Activated naive CD8-positive, alpha-beta T cell treated with anti-CD3 and anti-CD28 coated beads, Interleukin-2, amount 10 ng/mL, durations not matched to agents 7 days and 5 days (primary cell): ENCODE measurements at regions not wholly inside any gene's neighbourhood (a gene's known extent, or its start where the extent isn't known, plus 50 kb on each side); places are given as distances from the start of the nearest gene placed in this dataset.

Experiments used
- ATAC-seq: fragments of 150-1000 bp; cut with Tn5 transposase; one replicate; pipeline ENCODE4 v1.10.0; 2021; ENCODE audit warnings: low read depth, moderate library complexity
- POLR2A ChIA-PET: fragments of 350-600 bp; sonication (Branson Sonifier 250); formaldehyde crosslinking; loops from one replicate; lab custom pipeline; 2021; ENCODE audit warnings: antibody characterized with exemption; lab: Charles Lee
- DNase-seq: peaks from one replicate; pipeline ENCODE4 v3.0.0; 2021
- H3K27ac Mint-ChIP-seq: one replicate; pipeline ENCODE4 v1.8.0; 2022; ENCODE audit warnings: mild to moderate bottlenecking, mixed read lengths
- H3K27me3 Mint-ChIP-seq: one replicate; pipeline ENCODE4 v1.8.0; 2022; ENCODE audit warnings: mild to moderate bottlenecking, moderate library complexity, mixed read lengths
- H3K36me3 Mint-ChIP-seq: one replicate; pipeline ENCODE4 v1.8.0; 2021; ENCODE audit warnings: mild to moderate bottlenecking, mixed read lengths
- H3K4me1 Mint-ChIP-seq: one replicate; pipeline ENCODE4 v1.8.0; 2021; ENCODE audit warnings: mixed read lengths
- H3K4me3 Mint-ChIP-seq: one replicate; pipeline ENCODE4 v1.8.0; 2022; ENCODE audit warnings: mild to moderate bottlenecking, moderate library complexity, mixed read lengths
- H3K9me3 Mint-ChIP-seq: one replicate; pipeline ENCODE4 v1.8.0; 2021; ENCODE audit warnings: mixed read lengths

DNA sequence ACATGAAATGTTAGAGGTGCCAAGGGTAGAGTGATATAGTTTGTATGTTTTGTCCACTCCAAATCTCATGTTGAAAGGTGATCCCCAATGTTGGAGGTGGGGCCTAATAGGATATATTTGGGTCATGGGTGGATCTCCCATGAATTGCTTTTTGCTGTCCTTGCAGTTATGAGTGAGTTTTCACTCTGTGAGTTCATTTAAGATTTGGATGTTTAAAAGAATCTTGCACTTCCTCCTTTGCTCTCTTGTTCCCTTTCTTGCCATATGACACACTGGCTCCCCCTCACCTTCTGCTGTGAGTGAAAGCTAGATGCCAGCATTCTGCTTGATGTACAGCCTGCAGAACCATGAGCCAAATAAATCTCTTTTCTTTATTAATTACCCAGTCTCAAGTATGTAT is 269.2 kb downstream of the ZWINT start:
- ATAC-seq (no peak), DNase-seq (no peak)
- H3K4me3 Mint-ChIP-seq: no peak overlapping the region
- no peaks in the 10 kb centered on the region for H3K36me3 Mint-ChIP-seq
- peaks cover 9% of the 10 kb centered on the region for H3K9me3 Mint-ChIP-seq
- H3K27me3 Mint-ChIP-seq: no peaks in the 10 kb centered on the region
- no peak overlapping the region for H3K27ac Mint-ChIP-seq
- no peaks in the 10 kb centered on the region for H3K4me1 Mint-ChIP-seq
- POLR2A ChIA-PET: no interaction called here

DNA sequence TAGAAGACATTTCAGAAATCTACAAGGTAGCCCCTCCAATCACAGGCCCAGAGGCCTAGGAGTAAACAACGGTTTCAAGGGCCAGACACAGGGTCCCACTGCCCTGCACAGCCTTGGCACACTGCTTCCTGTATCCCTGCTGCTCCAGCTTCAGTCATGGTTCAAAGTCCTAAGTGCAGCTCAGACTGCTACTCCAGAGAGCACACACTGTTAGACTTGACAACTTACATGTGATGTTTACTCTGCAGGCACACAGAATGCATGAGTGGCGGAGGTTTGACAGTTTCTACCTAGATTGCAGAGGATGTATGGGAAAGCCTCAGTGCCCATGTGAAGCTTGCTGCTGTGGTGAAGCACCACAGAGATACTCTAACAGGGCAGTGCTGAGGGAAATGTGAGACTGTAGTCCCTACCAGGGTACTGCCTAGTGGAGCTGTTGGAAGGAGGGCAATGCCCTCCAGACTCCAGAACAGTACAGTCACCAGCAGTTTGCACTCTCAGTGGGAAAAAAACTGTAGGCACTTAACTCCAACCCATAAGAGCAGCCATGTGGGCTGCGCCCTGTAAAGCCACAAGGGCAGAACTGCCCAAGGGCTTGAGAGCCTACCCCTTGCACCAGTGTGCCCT is 270.0 kb downstream of the ZWINT start:
- Mint-ChIP-seq H3K36me3 (no peaks in the 10 kb centered on the region), H3K4me1 (no peaks in the 10 kb centered on the region), H3K27ac (no peak overlapping the region), H3K27me3 (no peaks in the 10 kb centered on the region), H3K9me3 (peaks cover 5% of the 10 kb centered on the region), H3K4me3 (no peak overlapping the region)
- POLR2A ChIA-PET: no interaction called here
- ATAC-seq (no peak), DNase-seq (no peak)

DNA sequence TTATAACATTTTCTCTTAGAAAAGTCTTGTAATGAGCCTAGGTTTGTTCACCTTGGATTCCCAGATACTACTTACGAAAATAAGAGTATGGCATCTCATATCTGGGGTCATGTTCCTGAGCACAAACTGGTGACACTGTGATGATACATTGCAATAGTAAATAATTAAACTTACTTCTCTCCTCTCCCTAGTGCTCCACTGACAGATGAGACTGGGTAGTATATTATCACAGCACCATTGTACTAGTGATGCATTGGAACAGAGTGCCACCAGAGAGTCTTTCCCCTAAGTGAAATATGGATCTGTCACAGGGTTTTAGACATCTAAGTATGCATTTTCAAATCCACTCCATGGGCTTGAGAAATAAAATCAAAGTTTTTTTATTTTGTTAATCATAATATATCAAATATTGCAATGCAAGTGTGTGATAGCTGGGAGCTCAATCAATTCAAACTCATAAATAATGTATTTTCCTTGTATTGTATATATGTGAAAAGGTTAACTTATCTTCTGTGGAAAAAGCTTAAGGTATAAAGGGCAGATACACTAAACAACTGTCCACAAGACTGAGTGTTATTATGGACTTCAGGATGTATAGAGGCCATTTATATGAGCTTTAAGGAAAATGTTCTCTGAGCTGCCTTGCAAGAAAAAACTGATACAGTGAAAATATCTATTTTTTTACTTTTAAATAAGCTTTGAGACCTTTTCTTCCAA is 275.5 kb downstream of the ZWINT start:
- POLR2A ChIA-PET: no interaction called here
- ATAC-seq: no peak
- no peaks in the 10 kb centered on the region for H3K36me3 Mint-ChIP-seq
- no peaks in the 10 kb centered on the region for H3K4me1 Mint-ChIP-seq
- DNase-seq: no peak
- H3K4me3 Mint-ChIP-seq: no peak overlapping the region
- peaks cover 10% of the 10 kb centered on the region for H3K9me3 Mint-ChIP-seq
- H3K27me3 Mint-ChIP-seq: no peaks in the 10 kb centered on the region
- no peak overlapping the region for H3K27ac Mint-ChIP-seq

- ATAC-seq (no peak), DNase-seq (no peak)
- Mint-ChIP-seq H3K4me3 (no peak overlapping the region), H3K4me1 (no peaks in the 10 kb centered on the region), H3K27me3 (no peaks in the 10 kb centered on the region), H3K36me3 (no peaks in the 10 kb centered on the region), H3K9me3 (peaks cover 12% of the 10 kb centered on the region), H3K27ac (no peak overlapping the region)
- POLR2A ChIA-PET: no interaction called here
Measured at GRCh38 chr10:56082169-56082568, 278.9 kb downstream of the ZWINT start.

DNA sequence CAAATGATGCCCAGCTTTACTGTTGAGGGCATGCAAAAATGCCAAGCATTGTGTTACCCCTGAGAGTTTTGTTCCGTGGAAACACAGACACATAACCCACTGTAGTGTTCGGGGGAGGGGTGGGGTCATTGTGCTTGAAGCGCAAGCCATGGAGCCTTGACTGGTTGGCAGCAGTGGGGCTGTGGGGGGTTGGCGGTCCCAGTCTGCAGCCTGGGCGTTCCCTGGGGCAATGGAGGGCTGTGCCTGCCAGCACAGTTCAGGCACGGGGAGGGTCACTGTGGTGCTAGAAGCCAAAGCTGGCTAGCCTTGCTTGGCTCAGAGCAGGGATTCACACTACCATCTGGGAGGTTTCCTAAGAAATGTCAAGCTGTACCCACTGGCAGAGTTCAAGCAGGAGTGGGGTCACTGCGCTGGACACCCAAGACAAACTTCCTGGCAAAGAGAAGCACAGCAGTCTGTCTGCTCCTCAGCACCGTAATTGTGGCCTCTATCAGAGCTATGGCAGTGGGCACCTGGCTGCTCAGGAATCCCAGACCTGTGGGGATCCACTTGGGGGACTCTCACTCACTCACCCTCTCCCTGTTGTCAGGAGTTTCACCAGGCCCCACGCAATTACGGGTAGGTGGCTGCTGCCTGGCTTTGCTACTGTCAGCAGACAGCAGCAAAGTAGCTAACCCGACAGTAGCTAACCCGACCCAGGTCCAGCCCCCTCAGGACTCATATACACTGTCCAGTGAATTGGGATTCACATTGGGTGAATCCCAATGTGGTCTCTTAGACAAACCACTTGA is 292.4 kb downstream of the ZWINT start:
- Mint-ChIP-seq H3K4me3 (no peak overlapping the region), H3K27ac (no peak overlapping the region), H3K27me3 (no peaks in the 10 kb centered on the region), H3K9me3 (peaks cover 10% of the 10 kb centered on the region), H3K4me1 (no peaks in the 10 kb centered on the region), H3K36me3 (no peaks in the 10 kb centered on the region)
- ATAC-seq (no peak), DNase-seq (no peak)
- POLR2A ChIA-PET: no interaction called here

DNA sequence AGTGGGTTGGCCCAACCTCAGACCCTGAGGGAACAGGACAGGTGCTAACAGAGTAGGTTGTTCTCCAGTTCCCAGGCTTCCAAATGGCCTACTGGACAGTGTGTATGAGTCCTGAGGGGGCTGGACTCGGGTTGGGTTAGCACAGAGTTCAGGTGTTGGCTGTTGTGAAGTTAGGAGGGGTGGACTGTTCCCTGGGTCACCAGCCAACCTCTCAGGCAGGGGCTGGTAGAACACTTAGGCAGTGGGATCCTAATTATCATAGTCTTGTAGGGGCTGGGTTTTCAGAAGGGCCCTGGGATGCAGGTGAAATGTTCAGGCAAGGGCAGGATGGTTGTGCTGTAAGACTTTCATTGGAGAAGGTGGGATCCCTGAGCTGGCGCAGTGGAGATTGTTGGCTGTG is 293.0 kb downstream of the ZWINT start:
- POLR2A ChIA-PET: no interaction called here
- Mint-ChIP-seq H3K4me3 (no peak overlapping the region), H3K4me1 (no peaks in the 10 kb centered on the region), H3K36me3 (no peaks in the 10 kb centered on the region), H3K27ac (no peak overlapping the region), H3K27me3 (no peaks in the 10 kb centered on the region), H3K9me3 (peaks cover 10% of the 10 kb centered on the region)
- DNase-seq (no peak), ATAC-seq (no peak)

DNA sequence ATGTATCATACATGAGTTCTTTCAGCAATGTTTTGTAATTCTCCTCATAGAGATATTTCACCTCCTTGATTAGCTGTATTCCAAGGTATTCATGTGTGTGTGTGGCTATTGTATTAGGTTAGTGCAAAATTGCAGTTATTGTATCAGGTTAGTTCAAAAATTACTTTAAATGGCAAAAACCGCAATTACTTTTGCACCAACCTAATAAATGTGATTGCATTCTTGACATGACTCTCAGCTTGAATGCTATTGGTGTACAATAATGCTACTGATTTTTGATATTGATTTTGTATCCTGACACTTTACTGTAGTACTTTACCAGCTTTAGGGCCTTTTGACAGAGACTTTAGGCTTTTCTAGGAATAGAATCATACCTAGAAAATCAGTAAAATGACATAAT is 297.4 kb downstream of the ZWINT start:
- no peak overlapping the region for H3K27ac Mint-ChIP-seq
- DNase-seq (no peak), ATAC-seq (no peak)
- H3K4me1 Mint-ChIP-seq: no peaks in the 10 kb centered on the region
- peaks cover 7% of the 10 kb centered on the region for H3K9me3 Mint-ChIP-seq
- no peak overlapping the region for H3K4me3 Mint-ChIP-seq
- POLR2A ChIA-PET: no interaction called here
- H3K36me3 Mint-ChIP-seq: no peaks in the 10 kb centered on the region
- H3K27me3 Mint-ChIP-seq: no peaks in the 10 kb centered on the region

GRCh38 chr10:56057860-56058259 is 303.2 kb downstream of the ZWINT start:
- no peaks in the 10 kb centered on the region for H3K4me1 Mint-ChIP-seq

DNA sequence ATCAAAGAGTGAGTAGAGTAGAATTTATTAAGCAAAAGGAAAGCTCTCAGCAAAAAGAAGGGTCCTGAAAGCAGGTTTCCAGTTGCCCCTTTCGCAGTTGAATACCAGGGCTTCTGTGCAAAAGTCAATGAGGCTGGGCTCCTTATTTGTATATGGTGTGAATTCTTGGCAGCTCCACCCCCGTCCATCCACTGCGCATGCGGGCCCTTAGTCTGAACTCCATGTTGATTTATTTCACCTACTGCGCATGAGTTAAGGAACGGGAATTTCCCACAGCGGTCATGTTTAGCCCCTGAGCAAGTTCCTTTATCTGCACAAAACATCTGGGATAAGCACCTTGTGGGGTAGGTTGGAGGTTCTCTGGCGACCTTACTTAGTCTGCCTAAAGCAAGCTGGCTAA is 325.6 kb downstream of the ZWINT start:
- DNase-seq: no peak
- no peak for ATAC-seq
- Mint-ChIP-seq H3K9me3 (peaks cover 3% of the 10 kb centered on the region), H3K4me1 (no peaks in the 10 kb centered on the region), H3K4me3 (no peak overlapping the region), H3K36me3 (no peaks in the 10 kb centered on the region), H3K27ac (no peak overlapping the region), H3K27me3 (no peaks in the 10 kb centered on the region)
- POLR2A ChIA-PET: no interaction called here

More at GRCh38 chr10:56057860-56058259, 303.2 kb downstream of the ZWINT start:
- POLR2A ChIA-PET: no interaction called here
- H3K9me3 Mint-ChIP-seq: peaks cover under 1% of the 10 kb centered on the region
- no peak overlapping the region for H3K4me3 Mint-ChIP-seq
- no peaks in the 10 kb centered on the region for H3K27me3 Mint-ChIP-seq
- ATAC-seq (no peak), DNase-seq (no peak)
- H3K27ac Mint-ChIP-seq: no peak overlapping the region
- no peaks in the 10 kb centered on the region for H3K36me3 Mint-ChIP-seq

- ATAC-seq (no peak), DNase-seq (no peak)
- POLR2A ChIA-PET: no interaction called here
- no peak overlapping the region for H3K27ac Mint-ChIP-seq
- no peaks in the 10 kb centered on the region for H3K9me3 Mint-ChIP-seq
- no peaks in the 10 kb centered on the region for H3K36me3 Mint-ChIP-seq
- H3K4me1 Mint-ChIP-seq: no peaks in the 10 kb centered on the region
- no peak overlapping the region for H3K4me3 Mint-ChIP-seq
- no peaks in the 10 kb centered on the region for H3K27me3 Mint-ChIP-seq
Measured at GRCh38 chr10:56028298-56029132, 332.5 kb downstream of the ZWINT start.

GRCh38 chr10:56012101-56012500 is 349.0 kb downstream of the ZWINT start:
- DNase-seq: no peak
- Mint-ChIP-seq H3K9me3 (peaks cover 4% of the 10 kb centered on the region), H3K36me3 (no peaks in the 10 kb centered on the region), H3K27ac (no peak overlapping the region), H3K27me3 (no peaks in the 10 kb centered on the region), H3K4me1 (no peaks in the 10 kb centered on the region), H3K4me3 (no peak overlapping the region)
- POLR2A ChIA-PET: no interaction called here
- no peak for ATAC-seq

DNA sequence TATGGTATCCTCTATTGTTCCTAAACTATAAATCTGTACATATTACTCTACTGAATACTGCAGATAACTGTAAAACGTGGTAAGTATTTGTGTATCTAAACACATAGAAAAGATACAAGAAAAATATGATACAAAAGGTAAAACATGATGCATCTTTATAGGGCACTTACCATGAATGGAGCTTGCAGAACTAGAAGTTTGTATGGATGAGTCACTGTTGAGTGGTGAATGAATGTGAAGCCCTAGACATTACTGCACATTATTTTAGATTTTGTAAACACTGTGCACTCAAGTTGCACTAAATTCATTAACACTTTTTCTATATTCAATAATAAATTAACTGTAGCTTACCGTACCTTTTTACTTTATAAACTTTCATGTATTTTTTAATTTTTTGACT is 357.5 kb downstream of the ZWINT start:
- H3K4me1 Mint-ChIP-seq: no peaks in the 10 kb centered on the region
- H3K27me3 Mint-ChIP-seq: no peaks in the 10 kb centered on the region
- no peak overlapping the region for H3K27ac Mint-ChIP-seq
- POLR2A ChIA-PET: no interaction called here
- H3K9me3 Mint-ChIP-seq: no peaks in the 10 kb centered on the region
- H3K36me3 Mint-ChIP-seq: no peaks in the 10 kb centered on the region
- ATAC-seq (no peak), DNase-seq (no peak)
- H3K4me3 Mint-ChIP-seq: no peak overlapping the region

GRCh38 chr10:55989188-55989587 is 371.9 kb downstream of the ZWINT start:
- ATAC-seq (no peak), DNase-seq (no peak)
- H3K4me1 Mint-ChIP-seq: no peaks in the 10 kb centered on the region
- H3K27me3 Mint-ChIP-seq: no peaks in the 10 kb centered on the region
- no peaks in the 10 kb centered on the region for H3K36me3 Mint-ChIP-seq
- H3K9me3 Mint-ChIP-seq: no peaks in the 10 kb centered on the region
- no peak overlapping the region for H3K4me3 Mint-ChIP-seq
- POLR2A ChIA-PET: no interaction called here
- H3K27ac Mint-ChIP-seq: no peak overlapping the region
